ENCODE measurements at regions not wholly inside any gene's neighbourhood (a gene's known extent, or its start where the extent isn't known, plus 50 kb on each side); places are given as distances from the start of the nearest gene placed in this dataset.
A peak's percentile ranks its signal among the peaks of the same experiment; 100 is the strongest.

DNA sequence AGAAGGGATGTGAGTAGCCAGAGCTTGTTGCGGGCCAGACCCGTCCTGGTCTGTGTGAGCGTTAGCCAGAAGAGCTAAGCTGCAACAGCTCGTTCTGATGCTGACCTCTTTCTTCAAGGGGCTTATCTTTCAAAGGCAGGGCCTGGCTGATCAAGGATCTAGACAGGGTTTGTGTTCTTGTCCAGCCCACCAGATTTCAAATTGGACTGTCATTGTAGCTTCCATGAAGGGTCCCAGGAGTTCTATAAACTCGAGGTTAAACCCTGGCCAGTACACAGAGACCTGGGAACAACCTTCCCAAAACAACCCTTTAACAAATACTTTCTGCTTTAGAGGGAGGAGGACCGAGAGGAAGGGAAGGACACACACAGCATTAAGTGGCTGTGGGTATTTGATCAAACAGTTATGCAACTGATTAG lies 153.0 kb upstream of the TUT7 start:
- DNase-seq, result no peak
- TF ChIP-seq CTCF (IDR thresholded peaks at IDR 0.05), result no peak
- intact Hi-C loops (cut with DNase I, micrococcal nuclease), result no loop called here

GRCh38 chr9:86503942-86504341 lies 149.7 kb upstream of the TUT7 start:
- no peak for TF ChIP-seq CTCF (IDR thresholded peaks at IDR 0.05)
- DNase-seq (no peak), ATAC-seq (no peak)
- Histone ChIP-seq H3K4me1 (ENCODE audit: low read depth) (no peaks in the 10 kb centered on the region), H3K9me3 (no peaks in the 10 kb centered on the region), H3K36me3 (ENCODE audit: low read depth) (no peaks in the 10 kb centered on the region), H3K4me3 (no peak overlapping the region)
- intact Hi-C loops (cut with DNase I, micrococcal nuclease), result no loop called here

More for the DNA sequence above, 153.0 kb upstream of the TUT7 start:
- Histone ChIP-seq H3K4me3 (no peak overlapping the region), H3K36me3 (ENCODE audit: low read depth) (no peaks in the 10 kb centered on the region), H3K9me3 (no peaks in the 10 kb centered on the region), H3K4me1 (ENCODE audit: low read depth) (no peaks in the 10 kb centered on the region)
- no peak for ATAC-seq

DNA sequence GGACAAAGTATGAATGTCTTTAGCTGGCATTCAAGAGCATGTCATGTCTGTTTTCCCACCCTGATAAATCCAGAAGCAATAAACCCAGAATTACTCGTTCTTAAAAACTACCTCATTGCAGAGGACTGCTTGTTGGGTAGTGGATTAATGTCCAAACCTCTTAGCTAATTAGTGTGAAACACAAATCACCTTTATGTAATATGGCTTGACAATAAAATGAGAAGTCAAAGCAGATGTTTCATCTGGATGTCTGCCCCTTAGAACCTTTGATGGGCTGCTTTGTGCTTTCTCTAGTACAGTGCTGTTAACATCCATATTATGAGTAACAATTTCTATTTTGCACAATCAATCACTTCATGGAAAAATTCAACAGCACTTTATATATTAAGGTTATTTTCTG lies 149.1 kb upstream of the TUT7 start:
- no peaks in the 10 kb centered on the region for H3K9me3 ChIP-seq
- H3K36me3 ChIP-seq (ENCODE audit: low read depth), result no peaks in the 10 kb centered on the region
- H3K4me1 ChIP-seq (ENCODE audit: low read depth), result no peaks in the 10 kb centered on the region
- intact Hi-C loops (cut with DNase I, micrococcal nuclease), result no loop called here
- ATAC-seq (no peak), DNase-seq (no peak)
- TF ChIP-seq CTCF (IDR thresholded peaks at IDR 0.05), result no peak
- H3K4me3 ChIP-seq, result no peak overlapping the region

DNA sequence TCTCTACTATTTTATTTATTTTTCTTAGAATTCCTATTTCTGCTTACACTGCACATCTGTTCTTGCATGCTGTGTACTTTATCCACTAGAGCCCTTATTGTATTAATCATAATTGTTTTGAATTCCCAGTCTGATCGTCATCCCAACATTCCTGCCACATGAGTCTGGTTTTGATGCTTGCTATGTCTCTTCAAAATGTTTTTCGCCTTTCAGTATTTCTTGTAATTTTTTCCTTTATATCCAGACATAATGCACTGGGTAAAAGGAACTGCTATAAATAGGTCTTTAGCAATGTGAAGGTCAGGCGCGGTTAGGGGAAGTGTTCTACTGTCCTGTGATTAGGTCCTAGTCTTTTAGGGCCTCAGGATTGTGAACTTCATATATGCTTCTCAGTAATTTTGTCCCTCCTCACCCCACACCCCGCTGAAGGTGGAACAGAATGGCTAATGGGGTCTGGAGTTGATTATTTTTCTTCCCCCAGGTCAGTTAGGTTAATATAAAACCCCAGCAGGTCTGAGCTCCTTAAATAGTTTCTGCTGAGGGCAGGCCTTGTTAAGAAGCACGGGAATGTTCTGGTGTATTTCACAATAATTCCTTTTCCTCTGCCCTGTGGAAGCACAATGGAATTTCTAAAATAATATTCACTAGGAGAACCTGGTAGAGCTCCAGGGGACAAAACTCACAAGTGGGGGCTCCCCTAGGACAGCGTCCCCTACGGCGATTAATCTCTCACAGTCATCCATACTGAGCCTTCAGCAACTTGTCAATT lies 146.6 kb upstream of the TUT7 start:
- no peak for TF ChIP-seq CTCF (IDR thresholded peaks at IDR 0.05)
- Histone ChIP-seq H3K9me3 (no peaks in the 10 kb centered on the region), H3K36me3 (ENCODE audit: low read depth) (no peaks in the 10 kb centered on the region), H3K4me3 (no peak overlapping the region), H3K4me1 (ENCODE audit: low read depth) (no peaks in the 10 kb centered on the region)
- ATAC-seq (peak; percentile 32), DNase-seq (no peak)
- intact Hi-C loops (cut with DNase I, micrococcal nuclease), result no loop called here

DNA sequence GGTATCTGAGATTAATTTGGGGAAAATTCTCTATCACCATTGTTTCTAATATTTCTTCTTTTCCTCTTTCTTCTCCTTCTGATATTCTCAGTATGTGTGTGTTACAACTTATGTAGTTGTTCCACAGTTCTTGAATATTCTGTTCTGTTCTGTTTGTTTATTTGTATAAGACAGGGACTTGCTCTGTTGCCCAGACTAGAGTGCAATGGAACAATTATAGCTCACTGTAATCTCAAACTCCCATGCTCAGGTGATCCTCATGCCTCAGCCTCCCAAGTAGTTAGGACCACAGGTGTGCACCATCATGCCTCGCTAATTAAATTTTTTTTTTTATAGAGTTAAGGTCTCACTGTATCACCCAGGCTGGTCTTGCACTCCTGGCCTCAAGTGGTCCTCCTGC lies 145.8 kb upstream of the TUT7 start:
- no peaks in the 10 kb centered on the region for H3K4me1 ChIP-seq (ENCODE audit: low read depth)
- no peak for DNase-seq
- no peak for TF ChIP-seq CTCF (IDR thresholded peaks at IDR 0.05)
- H3K36me3 ChIP-seq (ENCODE audit: low read depth), result no peaks in the 10 kb centered on the region
- H3K4me3 ChIP-seq, result no peak overlapping the region
- no peaks in the 10 kb centered on the region for H3K9me3 ChIP-seq
- intact Hi-C loops (cut with DNase I, micrococcal nuclease), result no loop called here
- no peak for ATAC-seq
